Liver (tissue), 3 donors: ENCODE measurements at regions not wholly inside any gene's neighbourhood (a gene's known extent, or its start where the extent isn't known, plus 50 kb on each side); places are given as distances from the start of the nearest gene placed in this dataset.

Experiments
- CTCF ChIP-seq: fragments of 150-350 bp; IDR thresholded peaks from 2 replicates; pipeline ENCODE4 v1.5.1; 2017; ENCODE audit warnings: improper control_type of control experiment, low read depth, low read length; ENCODE audit not compliant: missing input control
- FOXA1 ChIP-seq: IDR thresholded peaks from 2 replicates; pipeline ENCODE4 v1.6.1; 2016; ENCODE audit warnings: antibody characterized with exemption
- RXRA ChIP-seq, 2 donors: IDR thresholded peaks; 2 replicates each; pipeline ENCODE4 v1.6.1; 2017 to 2018; ENCODE audit warnings: antibody characterized with exemption in 2 of 2, mild to moderate bottlenecking in 1 of 2
- YY1 ChIP-seq: IDR thresholded peaks from 2 replicates; pipeline ENCODE4 v1.6.1; 2016; ENCODE audit warnings: antibody characterized with exemption, mild to moderate bottlenecking
- donor health status: healthy.
- donor health status: healthy.

GRCh38 chr4:54838301-54838700 is 180.5 kb downstream of the KIT start:
- TF ChIP-seq YY1 = no peak
- TF ChIP-seq RXRA (IDR thresholded peaks at IDR 0.05) = no peak
- TF ChIP-seq CTCF = no peak
- TF ChIP-seq FOXA1 = no peak
